Neural cell (in vitro differentiated cells): ENCODE measurements at regions not wholly inside any gene's neighbourhood (a gene's known extent, or its start where the extent isn't known, plus 50 kb on each side); places are given as distances from the start of the nearest gene placed in this dataset.
"Not testable (repeated sequence)": the region's sequence is repeated elsewhere in the genome, so short reads cannot be mapped to it uniquely, and the experiment has no call there.

Experiments used
- H2AFZ ChIP-seq: fragments of 200-600, 300-800 bp; sonication (generic), shearing (Covaris generic); 2 replicates; pipeline ENCODE4 v1.6.0; 2014; ENCODE audit warnings: low read depth, mild to moderate bottlenecking, antibody characterized with exemption, low read length, moderate library complexity
- H3F3A ChIP-seq: fragments of 200-600 bp; shearing (Covaris generic); 2 replicates; pipeline ENCODE4 v1.6.1; 2016; ENCODE audit warnings: mild to moderate bottlenecking, moderate library complexity, mixed read lengths, antibody characterized with exemption, low read length; ENCODE audit not compliant: insufficient read depth, poor library complexity, severe bottlenecking
- H3K27ac ChIP-seq: fragments of 200-600, 300-800 bp; sonication (generic), shearing (Covaris generic); 2 replicates; pipeline ENCODE4 v1.5.1; 2014; ENCODE audit warnings: mild to moderate bottlenecking, low read length, moderate library complexity
- H3K27me3 ChIP-seq: fragments of 300-800, 200-600 bp; sonication (generic), shearing (Covaris generic); 2 replicates; pipeline ENCODE4 v1.6.0; 2014; ENCODE audit warnings: mild to moderate bottlenecking, low read depth, low read length, moderate library complexity; ENCODE audit not compliant: insufficient read depth
- H3K36me3 ChIP-seq: fragments of 300-800, 200-600 bp; sonication (generic), shearing (Covaris generic); 2 replicates; pipeline ENCODE4 v1.5.1; 2014; ENCODE audit warnings: mild to moderate bottlenecking, antibody characterized with exemption, low read length, moderate library complexity; ENCODE audit not compliant: insufficient read depth
- H3K4me2 ChIP-seq: fragments of 300-800, 200-600 bp; sonication (generic), shearing (Covaris generic); 2 replicates; pipeline ENCODE4 v1.6.0; 2014; ENCODE audit warnings: mild to moderate bottlenecking, low read length
- H3K4me3 ChIP-seq: fragments of 300-800, 200-600 bp; sonication (generic), shearing (Covaris generic); 2 replicates; pipeline ENCODE4 v1.5.1; 2014; ENCODE audit warnings: mild to moderate bottlenecking, low read length, moderate library complexity
- H3K79me2 ChIP-seq: fragments of 200-600 bp; shearing (Covaris generic); replicated peaks from 2 replicates; pipeline ENCODE4 v1.6.0; 2014; ENCODE audit warnings: mild to moderate bottlenecking, low read length, moderate library complexity; ENCODE audit not compliant: insufficient read depth
- H3K9ac ChIP-seq: fragments of 300-800, 200-600 bp; sonication (generic), shearing (Covaris generic); 2 replicates; pipeline ENCODE4 v1.6.1; 2016; ENCODE audit warnings: mild to moderate bottlenecking, low read length, mixed read lengths
- H3K9me2 ChIP-seq: fragments of 200-600 bp; shearing (Covaris generic); 2 replicates; pipeline ENCODE4 v1.6.1; 2016; ENCODE audit warnings: mild to moderate bottlenecking, low read length, mixed read lengths; ENCODE audit not compliant: insufficient read depth
- H3K9me3 ChIP-seq: fragments of 200-600, 300-800 bp; sonication (generic), shearing (Covaris generic); 2 replicates; pipeline ENCODE4 v1.6.1; 2016; ENCODE audit warnings: mild to moderate bottlenecking, mixed run types, low read length, moderate library complexity, mixed read lengths
- H4K20me1 ChIP-seq: fragments of 200-600 bp; shearing (Covaris generic); 2 replicates; pipeline ENCODE4 v1.6.1; 2016; ENCODE audit warnings: mild to moderate bottlenecking, mixed run types; ENCODE audit not compliant: insufficient read depth
- CTCF ChIP-seq: fragments of 450-650 bp; IDR thresholded peaks from 2 replicates; pipeline ENCODE4 v1.5.1; 2014; ENCODE audit warnings: antibody characterized with exemption, mild to moderate bottlenecking, moderate library complexity; ENCODE audit not compliant: poor library complexity, severe bottlenecking
- EP300 ChIP-seq: fragments of 450-650 bp; conservative IDR thresholded peaks from 2 replicates; pipeline ENCODE4 v1.6.1; 2014; ENCODE audit warnings: antibody characterized with exemption, mild to moderate bottlenecking, moderate library complexity; ENCODE audit not compliant: poor library complexity, severe bottlenecking
- EZH2 ChIP-seq: fragments of 200-600, 300-800 bp; shearing (Covaris generic), sonication (generic); IDR thresholded peaks from 2 replicates; pipeline ENCODE4 v1.6.1; 2014; ENCODE audit warnings: antibody characterized with exemption, low read length, borderline replicate concordance, mild to moderate bottlenecking; ENCODE audit not compliant: insufficient read depth, poor library complexity, severe bottlenecking
- MXI1 ChIP-seq: fragments of 450-650 bp; conservative IDR thresholded peaks from 2 replicates; pipeline ENCODE4 v1.6.1; 2014; ENCODE audit warnings: antibody characterized with exemption, mild to moderate bottlenecking; ENCODE audit not compliant: poor library complexity, severe bottlenecking
- POLR2AphosphoS5 ChIP-seq: IDR thresholded peaks from 2 replicates; pipeline ENCODE4 v1.6.1; 2012
- RAD21 ChIP-seq: fragments of 450-650 bp; conservative IDR thresholded peaks from 2 replicates; pipeline ENCODE4 v1.6.1; 2014; ENCODE audit warnings: antibody characterized with exemption, mild to moderate bottlenecking, moderate library complexity
- REST ChIP-seq: IDR thresholded peaks from 2 replicates; pipeline ENCODE4 v1.6.1; 2012; ENCODE audit warnings: borderline replicate concordance
- SMC3 ChIP-seq: fragments of 450-650 bp; conservative IDR thresholded peaks from 2 replicates; pipeline ENCODE4 v1.6.1; 2014; ENCODE audit warnings: antibody characterized with exemption, mild to moderate bottlenecking, moderate library complexity; ENCODE audit not compliant: poor library complexity
- TAF1 ChIP-seq: IDR thresholded peaks from 2 replicates; pipeline ENCODE4 v1.6.1; 2012; ENCODE audit warnings: low read depth

DNA sequence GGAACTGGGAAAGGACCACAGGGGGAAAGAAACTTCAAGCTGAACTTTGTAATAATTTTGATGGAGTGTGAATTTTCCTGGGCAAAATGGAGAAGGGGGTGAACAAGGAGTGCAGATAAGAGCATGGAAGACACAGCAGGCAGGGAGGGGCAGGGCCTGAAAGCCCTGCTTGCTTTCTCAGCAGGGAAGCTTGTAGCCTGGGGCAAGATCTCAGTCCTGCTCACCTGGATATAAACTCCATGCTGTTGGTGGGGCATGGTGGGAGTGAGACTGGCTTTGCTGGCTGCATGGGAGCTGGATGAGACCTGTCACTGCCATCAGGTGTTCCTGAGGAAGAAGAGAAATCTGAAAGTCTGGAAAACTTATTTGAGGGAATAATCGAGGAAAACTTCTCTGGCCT is 58.7 kb upstream of the RC3H1 start:
- Histone ChIP-seq H3K9me3 (no peaks in the 10 kb centered on the region), H2AFZ (no peak overlapping the region), H3K36me3 (no peaks in the 10 kb centered on the region), H3K79me2 (no peaks in the 10 kb centered on the region), H3K9me2 (no peaks in the 10 kb centered on the region), H3K4me2 (no peak overlapping the region), H3K9ac (no peak overlapping the region), H4K20me1 (no peaks in the 10 kb centered on the region), H3F3A (no peaks in the 10 kb centered on the region), H3K27me3 (no peaks in the 10 kb centered on the region), H3K4me3 (no peak overlapping the region), H3K27ac (no peak overlapping the region)
- TF ChIP-seq POLR2AphosphoS5 (no peak), EP300 (no peak), TAF1 (no peak), RAD21 (no peak), SMC3 (no peak), EZH2 (no peak), MXI1 (no peak), REST (no peak), CTCF (no peak)

DNA sequence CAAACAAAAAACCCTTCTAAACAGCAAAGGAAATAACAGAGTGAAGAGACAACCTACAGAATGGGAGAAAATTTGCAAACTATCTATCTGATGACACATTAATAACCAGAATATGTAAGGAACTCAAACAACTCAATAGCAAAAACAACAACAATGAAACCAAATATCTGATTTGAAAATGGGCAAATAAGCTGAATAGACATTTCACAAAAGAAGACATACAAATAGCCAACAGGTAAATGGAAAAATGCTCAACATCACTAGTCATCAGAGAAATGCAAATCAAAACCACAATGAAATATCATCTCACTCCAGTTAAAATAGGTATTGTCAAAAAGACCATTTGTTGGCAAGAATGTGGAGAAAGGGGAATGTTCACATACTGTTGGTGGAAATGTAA is 57.6 kb upstream of the RC3H1 start:
- H3K9me2 ChIP-seq: no peaks in the 10 kb centered on the region
- H3K4me2 ChIP-seq: no peak overlapping the region
- H3K9me3 ChIP-seq: no peaks in the 10 kb centered on the region
- no peak overlapping the region for H3K27ac ChIP-seq
- no peak overlapping the region for H3K4me3 ChIP-seq
- no peaks in the 10 kb centered on the region for H3K36me3 ChIP-seq
- TF ChIP-seq CTCF (no peak), TAF1 (no peak), POLR2AphosphoS5 (no peak)
- no peaks in the 10 kb centered on the region for H3K27me3 ChIP-seq
- H3K9ac ChIP-seq: no peak overlapping the region
- no peak overlapping the region for H2AFZ ChIP-seq
- H3K79me2 ChIP-seq: no peaks in the 10 kb centered on the region
- H3F3A ChIP-seq: no peaks in the 10 kb centered on the region
- H4K20me1 ChIP-seq: no peaks in the 10 kb centered on the region

- not testable (repeated sequence) for H3K4me2 ChIP-seq, H3F3A ChIP-seq, H3K36me3 ChIP-seq, H2AFZ ChIP-seq, H3K79me2 ChIP-seq, H3K9ac ChIP-seq, H3K9me3 ChIP-seq, H4K20me1 ChIP-seq, H3K27me3 ChIP-seq, H3K4me3 ChIP-seq, H3K27ac ChIP-seq, H3K9me2 ChIP-seq
Measured at GRCh38 chr1:174078916-174079315, 56.8 kb upstream of the RC3H1 start.
